Suprapubic skin (tissue), 3 donors: ENCODE measurements at regions not wholly inside any gene's neighbourhood (a gene's known extent, or its start where the extent isn't known, plus 50 kb on each side); places are given as distances from the start of the nearest gene placed in this dataset.

Experiments
- CTCF ChIP-seq, 2 donors: fragments of 200-600 bp in 1 of 2; fragments of 450-650 bp in 1 of 2; sonication (generic) in 1 of 2; IDR thresholded peaks; one replicate each; pipeline ENCODE4 v1.5.1; 2016 to 2019; ENCODE audit warnings: antibody characterized with exemption in 2 of 2, mild to moderate bottlenecking in 1 of 2, moderate library complexity in 1 of 2
- POLR2A ChIP-seq, 2 donors: fragments of 450-650 bp; IDR thresholded peaks; one replicate each; pipeline ENCODE4 v1.6.1; 2017; ENCODE audit warnings: antibody characterized with exemption in 2 of 2, mild to moderate bottlenecking in 2 of 2, moderate library complexity in 2 of 2

GRCh38 chr10:113434950-113435349 is 117.9 kb upstream of the HABP2 start:
- no peak for TF ChIP-seq CTCF (IDR thresholded peaks at IDR 0.05)
- no peak for TF ChIP-seq POLR2A (IDR thresholded peaks at IDR 0.05)
